Trophoblast cell (in vitro differentiated cells and primary cell): ENCODE measurements at regions not wholly inside any gene's neighbourhood (a gene's known extent, or its start where the extent isn't known, plus 50 kb on each side); places are given as distances from the start of the nearest gene placed in this dataset.

Experiments
- DNase-seq, 2 donors: peaks; one replicate each; pipeline ENCODE4 v3.0.0-alpha.2; 2016
- H2AFZ ChIP-seq: 2 replicates; pipeline ENCODE4 v1.6.1; 2013; ENCODE audit warnings: low read length, moderate library complexity, mild to moderate bottlenecking; ENCODE audit not compliant: insufficient read depth, poor library complexity
- H2AK5ac ChIP-seq: 2 replicates; pipeline ENCODE4 v1.6.1; 2013; ENCODE audit warnings: mild to moderate bottlenecking, low read length
- H2BK120ac ChIP-seq: 2 replicates; pipeline ENCODE4 v1.6.1; 2013; ENCODE audit warnings: low read length, mild to moderate bottlenecking, moderate library complexity; ENCODE audit not compliant: insufficient read depth, poor library complexity
- H2BK12ac ChIP-seq: 2 replicates; pipeline ENCODE4 v1.6.1; 2013; ENCODE audit warnings: mild to moderate bottlenecking, low read length, moderate library complexity
- H2BK5ac ChIP-seq: 2 replicates; pipeline ENCODE4 v1.6.1; 2013; ENCODE audit warnings: low read length, low read depth, moderate library complexity, mild to moderate bottlenecking; ENCODE audit not compliant: poor library complexity
- H3K14ac ChIP-seq: 2 replicates; pipeline ENCODE4 v1.6.1; 2013; ENCODE audit warnings: mild to moderate bottlenecking, low read length
- H3K18ac ChIP-seq: 2 replicates; pipeline ENCODE4 v1.6.1; 2013; ENCODE audit warnings: mild to moderate bottlenecking, low read length
- H3K23ac ChIP-seq: 2 replicates; pipeline ENCODE4 v1.6.1; 2013; ENCODE audit warnings: low read length
- H3K27ac ChIP-seq: 2 replicates; pipeline ENCODE4 v1.5.1; 2013; ENCODE audit warnings: low read depth, mild to moderate bottlenecking, inconsistent platforms, low read length, moderate library complexity
- H3K27me3 ChIP-seq: 2 replicates; pipeline ENCODE4 v1.6.1; 2013; ENCODE audit warnings: inconsistent platforms, mild to moderate bottlenecking, low read length, moderate library complexity; ENCODE audit not compliant: insufficient read depth
- H3K36me3 ChIP-seq, 2 experiments: 1 replicate in 1 of 2; 2 replicates in 1 of 2; pipeline ENCODE4 v1.6.1; 2013; ENCODE audit warnings: low read length in 2 of 2, mild to moderate bottlenecking in 2 of 2, moderate library complexity in 1 of 2; ENCODE audit not compliant: insufficient read depth in 2 of 2, control insufficient read depth in 1 of 2
- H3K4ac ChIP-seq: 2 replicates; pipeline ENCODE4 v1.6.1; 2013; ENCODE audit warnings: low read depth, mild to moderate bottlenecking, low read length, moderate library complexity
- H3K4me1 ChIP-seq, 2 experiments: 1 replicate in 1 of 2; 2 replicates in 1 of 2; pipeline ENCODE4 v1.6.1; 2013; ENCODE audit warnings: low read length in 2 of 2, mild to moderate bottlenecking in 2 of 2, moderate library complexity in 1 of 2; ENCODE audit not compliant: insufficient read depth in 2 of 2, control insufficient read depth in 1 of 2
- H3K4me2 ChIP-seq: 2 replicates; pipeline ENCODE4 v1.6.1; 2013; ENCODE audit warnings: inconsistent platforms, mild to moderate bottlenecking, low read length, moderate library complexity
- H3K4me3 ChIP-seq: 2 replicates; pipeline ENCODE4 v1.5.1; 2013; ENCODE audit warnings: mild to moderate bottlenecking, low read depth, low read length, inconsistent platforms
- H3K79me1 ChIP-seq: one replicate; pipeline ENCODE4 v1.6.1; 2013; ENCODE audit warnings: low read length
- H3K79me2 ChIP-seq: 2 replicates; pipeline ENCODE4 v1.6.1; 2013; ENCODE audit warnings: low read length, mild to moderate bottlenecking; ENCODE audit not compliant: control insufficient read depth, insufficient read depth, poor library complexity
- H3K9ac ChIP-seq: 2 replicates; pipeline ENCODE4 v1.6.1; 2013; ENCODE audit warnings: mild to moderate bottlenecking, low read length
- H3K9me3 ChIP-seq: 2 replicates; pipeline ENCODE4 v1.6.1; 2013; ENCODE audit warnings: low read depth, mild to moderate bottlenecking, control low read depth, inconsistent platforms, low read length; ENCODE audit not compliant: insufficient read depth
- H4K12ac ChIP-seq: 2 replicates; pipeline ENCODE4 v1.6.1; 2013; ENCODE audit warnings: low read depth, mild to moderate bottlenecking, low read length, moderate library complexity
- H4K8ac ChIP-seq: 2 replicates; pipeline ENCODE4 v1.6.1; 2013; ENCODE audit warnings: low read depth, mild to moderate bottlenecking, low read length, moderate library complexity
- H4K91ac ChIP-seq: one replicate; pipeline ENCODE4 v1.6.1; 2013; ENCODE audit warnings: low read depth, mild to moderate bottlenecking, low read length, moderate library complexity
- WGBS: extraction: QIAGEN DNeasy Blood & Tissue Kit; methylation state at CpG from one replicate; pipeline ENCODE4 v1.1.7; 2013; ENCODE audit warnings: missing lambda C conversion rate; ENCODE audit not compliant: insufficient read length, insufficient coverage; ENCODE audit errors: extremely low coverage; 5-methylcytosine and 5-hydroxymethylcytosine counted together

- DNase-seq: no peak
- Histone ChIP-seq H3K27me3 (no peaks in the 10 kb centered on the region), H3K18ac (no peak overlapping the region), H3K9ac (no peak overlapping the region), H3K14ac (no peak overlapping the region), H3K23ac (no peak overlapping the region), H4K91ac (no peak overlapping the region), H3K4me1 (no peaks in the 10 kb centered on the region), H2AK5ac (no peak overlapping the region), H3K4ac (no peak overlapping the region), H3K27ac (no peak overlapping the region), H3K36me3 (no peaks in the 10 kb centered on the region), H3K9me3 (no peaks in the 10 kb centered on the region), H2BK12ac (no peak overlapping the region), H2AFZ (no peak overlapping the region), H2BK120ac (no peak overlapping the region), H2BK5ac (no peak overlapping the region), H3K79me1 (no peaks in the 10 kb centered on the region), H3K4me3 (no peak overlapping the region), H4K12ac (no peak overlapping the region), H4K8ac (no peak overlapping the region), H3K4me2 (no peak overlapping the region), H3K79me2 (no peaks in the 10 kb centered on the region)
- no CpG with 5 or more reads among the region's 1 CpG for WGBS
These were observed 323.4 kb upstream of the THRB start for GRCh38 chr3:24818055-24818454.

GRCh38 chr3:24828011-24828410 is 333.4 kb upstream of the THRB start:
- Histone ChIP-seq H2BK5ac (no peak overlapping the region), H2BK120ac (no peak overlapping the region), H3K14ac (no peak overlapping the region), H3K23ac (no peak overlapping the region), H3K4me3 (no peak overlapping the region), H3K27ac (no peak overlapping the region), H4K8ac (no peak overlapping the region), H3K4me2 (no peak overlapping the region), H3K79me1 (no peaks in the 10 kb centered on the region), H3K4ac (no peak overlapping the region), H4K91ac (no peak overlapping the region), H3K9me3 (peaks cover 3% of the 10 kb centered on the region), H4K12ac (no peak overlapping the region), H3K9ac (no peak overlapping the region), H3K79me2 (no peaks in the 10 kb centered on the region), H3K4me1 (peaks cover 4 to 12% of the 10 kb centered on the region in 2 experiments), H2BK12ac (no peak overlapping the region), H2AFZ (no peak overlapping the region), H3K18ac (no peak overlapping the region), H2AK5ac (no peak overlapping the region), H3K27me3 (peaks cover 21% of the 10 kb centered on the region), H3K36me3 (no peaks in the 10 kb centered on the region)
- DNase-seq: no peak
- WGBS: no CpG with 5 or more reads among the region's 4 CpGs

GRCh38 chr3:24828551-24828950 is 333.9 kb upstream of the THRB start:
- H3K4me2 ChIP-seq: peak overlapping the region; percentile 72
- no peak overlapping the region for H3K14ac ChIP-seq
- no peak overlapping the region for H3K23ac ChIP-seq
- H3K79me2 ChIP-seq: no peaks in the 10 kb centered on the region
- H3K4me3 ChIP-seq: no peak overlapping the region
- H2AFZ ChIP-seq: no peak overlapping the region
- H3K27me3 ChIP-seq: peaks cover 21% of the 10 kb centered on the region
- H3K4me1 ChIP-seq: peaks cover 4 to 12% of the 10 kb centered on the region in 2 experiments
- no peak overlapping the region for H2BK12ac ChIP-seq
- H2AK5ac ChIP-seq: no peak overlapping the region
- no peak for DNase-seq
- no peaks in the 10 kb centered on the region for H3K79me1 ChIP-seq
- peaks cover 3% of the 10 kb centered on the region for H3K9me3 ChIP-seq
- no peak overlapping the region for H3K27ac ChIP-seq
- H3K4ac ChIP-seq: no peak overlapping the region
- no peak overlapping the region for H2BK120ac ChIP-seq
- H2BK5ac ChIP-seq: no peak overlapping the region
- no peak overlapping the region for H3K9ac ChIP-seq
- H3K36me3 ChIP-seq: no peaks in the 10 kb centered on the region
- no peak overlapping the region for H3K18ac ChIP-seq
- no peak overlapping the region for H4K8ac ChIP-seq
- no peak overlapping the region for H4K12ac ChIP-seq
- no peak overlapping the region for H4K91ac ChIP-seq
- WGBS: no CpG with 5 or more reads among the region's 6 CpGs

- Histone ChIP-seq H4K12ac (no peak overlapping the region), H4K8ac (no peak overlapping the region), H3K27me3 (peaks cover 21% of the 10 kb centered on the region), H3K9me3 (peaks cover 3% of the 10 kb centered on the region), H3K14ac (no peak overlapping the region), H2BK5ac (no peak overlapping the region), H3K23ac (no peak overlapping the region), H3K27ac (no peak overlapping the region), H4K91ac (no peak overlapping the region), H3K18ac (no peak overlapping the region), H2AK5ac (no peak overlapping the region), H2BK120ac (no peak overlapping the region), H3K36me3 (no peaks in the 10 kb centered on the region), H2BK12ac (no peak overlapping the region), H3K4me1 (peaks cover 4 to 12% of the 10 kb centered on the region in 2 experiments), H3K79me1 (no peaks in the 10 kb centered on the region), H2AFZ (peak overlapping the region; percentile 83), H3K4ac (no peak overlapping the region), H3K9ac (no peak overlapping the region), H3K4me2 (peak overlapping the region; percentile 72), H3K79me2 (no peaks in the 10 kb centered on the region), H3K4me3 (peak overlapping the region; percentile 58)
- peak; percentile 7 to 39 for DNase-seq
- WGBS: no CpG with 5 or more reads among the region's 51 CpGs
These were observed 334.4 kb upstream of the THRB start for GRCh38 chr3:24829011-24829581.
